Testis (tissue), 2 donors: ENCODE measurements at regions not wholly inside any gene's neighbourhood (a gene's known extent, or its start where the extent isn't known, plus 50 kb on each side); places are given as distances from the start of the nearest gene placed in this dataset.

Source experiments
- POLR2A ChIP-seq: fragments of 450-650 bp; IDR thresholded peaks from one replicate; pipeline ENCODE4 v1.6.1; 2017; ENCODE audit warnings: antibody characterized with exemption, mild to moderate bottlenecking, moderate library complexity
- TF ChIP-seq, protein P1 (sequence below), 3 experiments: fragments of 450-650 bp in 2 of 3; fragments of 200-600 bp in 1 of 3; sonication (generic) in 1 of 3; IDR thresholded peaks; one replicate each; pipeline ENCODE4 v1.5.1; 2016 to 2019; ENCODE audit warnings: antibody characterized with exemption in 3 of 3, mild to moderate bottlenecking in 2 of 3, moderate library complexity in 1 of 3

- TF ChIP-seq, protein P1, sequence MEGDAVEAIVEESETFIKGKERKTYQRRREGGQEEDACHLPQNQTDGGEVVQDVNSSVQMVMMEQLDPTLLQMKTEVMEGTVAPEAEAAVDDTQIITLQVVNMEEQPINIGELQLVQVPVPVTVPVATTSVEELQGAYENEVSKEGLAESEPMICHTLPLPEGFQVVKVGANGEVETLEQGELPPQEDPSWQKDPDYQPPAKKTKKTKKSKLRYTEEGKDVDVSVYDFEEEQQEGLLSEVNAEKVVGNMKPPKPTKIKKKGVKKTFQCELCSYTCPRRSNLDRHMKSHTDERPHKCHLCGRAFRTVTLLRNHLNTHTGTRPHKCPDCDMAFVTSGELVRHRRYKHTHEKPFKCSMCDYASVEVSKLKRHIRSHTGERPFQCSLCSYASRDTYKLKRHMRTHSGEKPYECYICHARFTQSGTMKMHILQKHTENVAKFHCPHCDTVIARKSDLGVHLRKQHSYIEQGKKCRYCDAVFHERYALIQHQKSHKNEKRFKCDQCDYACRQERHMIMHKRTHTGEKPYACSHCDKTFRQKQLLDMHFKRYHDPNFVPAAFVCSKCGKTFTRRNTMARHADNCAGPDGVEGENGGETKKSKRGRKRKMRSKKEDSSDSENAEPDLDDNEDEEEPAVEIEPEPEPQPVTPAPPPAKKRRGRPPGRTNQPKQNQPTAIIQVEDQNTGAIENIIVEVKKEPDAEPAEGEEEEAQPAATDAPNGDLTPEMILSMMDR (IDR thresholded peaks at IDR 0.05): no peak
- no peak for TF ChIP-seq POLR2A
Measured at GRCh38 chr7:57348646-57349269, 101.2 kb upstream of the ZNF716 start.
